GM19328 (cell line): ENCODE measurements at regions not wholly inside any gene's neighbourhood (a gene's known extent, or its start where the extent isn't known, plus 50 kb on each side); places are given as distances from the start of the nearest gene placed in this dataset.
A peak's percentile ranks its signal among the peaks of the same experiment; 100 is the strongest.

Experiments
- ATAC-seq: cut with Tn5 transposase; IDR thresholded peaks from one replicate; pipeline ENCODE4 v1.9.1; 2021; ENCODE audit warnings: mild to moderate bottlenecking, moderate library complexity; ENCODE audit not compliant: unreplicated experiment

DNA sequence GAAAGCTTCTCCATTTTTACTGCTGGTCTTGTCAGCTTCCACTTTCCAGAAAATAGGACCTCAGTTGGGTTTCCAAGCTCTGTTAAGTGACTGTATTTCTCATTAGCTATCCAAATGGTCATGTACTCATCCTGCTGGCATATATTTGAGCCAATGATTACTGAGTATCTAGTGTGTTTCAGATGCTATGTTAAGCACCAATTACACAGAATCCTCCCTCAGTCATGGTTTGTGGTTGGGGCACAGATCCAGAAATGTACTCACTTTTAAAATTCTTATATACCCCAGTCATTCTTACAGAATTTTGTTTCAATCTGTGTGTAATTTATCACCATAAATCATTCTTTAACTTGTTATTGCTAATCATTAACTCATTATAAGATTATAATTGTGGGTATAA lies 362.3 kb upstream of the MTPN start:
- no peak for ATAC-seq

DNA sequence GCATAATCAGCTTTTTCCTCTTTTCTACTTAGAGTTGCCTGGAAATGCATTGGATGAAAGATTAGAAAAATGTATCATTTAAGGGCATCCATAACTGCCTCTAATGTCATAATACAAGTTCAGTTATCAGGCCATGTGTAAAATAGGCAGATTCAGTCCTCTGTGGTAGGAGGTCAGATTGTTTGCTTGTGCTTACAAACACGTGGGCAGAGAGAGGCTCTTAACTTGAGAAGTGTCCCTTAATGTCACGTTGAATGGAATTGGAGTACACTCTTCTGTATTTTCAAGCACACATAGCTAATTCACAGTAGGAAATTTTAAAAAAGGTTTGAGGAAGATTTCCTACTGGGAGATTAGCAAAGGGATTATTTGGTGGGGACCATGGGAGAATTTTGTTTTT lies 359.8 kb upstream of the MTPN start:
- ATAC-seq: no peak

DNA sequence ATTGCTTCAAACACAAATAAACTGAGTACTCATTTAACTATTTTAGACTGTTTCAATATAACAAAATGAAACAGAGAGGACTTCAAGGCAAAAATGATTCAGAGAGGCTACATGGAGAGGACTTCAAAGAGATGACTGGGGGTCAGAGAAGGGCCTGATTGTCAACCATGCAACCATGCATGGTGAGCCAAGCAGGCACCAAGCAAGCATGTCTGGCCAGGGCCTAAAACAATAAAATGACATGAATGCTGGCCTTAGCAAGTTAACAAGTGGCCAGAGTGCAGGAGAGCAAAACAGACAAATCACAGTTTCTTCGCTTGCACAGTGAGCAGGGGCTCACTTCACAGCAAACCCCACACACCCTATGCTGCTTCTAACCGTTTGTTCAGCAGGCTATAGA lies 356.5 kb upstream of the MTPN start:
- ATAC-seq: no peak

DNA sequence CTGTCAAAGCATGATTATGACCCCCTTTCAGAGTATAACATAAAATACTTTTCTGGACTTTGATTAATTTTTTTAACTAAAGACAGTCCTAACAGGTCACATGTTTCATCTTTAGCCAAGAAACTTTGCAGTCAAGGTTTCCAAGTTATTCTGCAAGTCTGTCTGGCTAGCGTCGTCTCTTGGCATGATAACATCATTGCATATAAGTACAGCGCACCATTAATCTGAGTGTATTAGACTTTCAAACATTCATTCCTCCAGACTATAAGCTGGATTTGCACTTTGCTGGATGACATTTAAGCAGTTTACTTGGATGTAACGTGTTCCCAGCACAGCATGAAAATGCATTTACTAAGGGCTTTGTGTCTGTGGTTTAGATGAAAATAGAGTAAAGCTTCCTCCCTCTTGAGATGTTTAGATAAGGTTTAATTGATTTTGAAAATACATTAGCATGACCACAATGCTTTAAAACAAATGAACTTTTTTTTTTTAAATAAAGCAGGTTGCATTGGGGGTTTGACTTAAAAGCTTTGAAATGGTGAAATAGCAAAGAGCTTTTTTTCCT lies 349.0 kb upstream of the MTPN start:
- no peak for ATAC-seq

DNA sequence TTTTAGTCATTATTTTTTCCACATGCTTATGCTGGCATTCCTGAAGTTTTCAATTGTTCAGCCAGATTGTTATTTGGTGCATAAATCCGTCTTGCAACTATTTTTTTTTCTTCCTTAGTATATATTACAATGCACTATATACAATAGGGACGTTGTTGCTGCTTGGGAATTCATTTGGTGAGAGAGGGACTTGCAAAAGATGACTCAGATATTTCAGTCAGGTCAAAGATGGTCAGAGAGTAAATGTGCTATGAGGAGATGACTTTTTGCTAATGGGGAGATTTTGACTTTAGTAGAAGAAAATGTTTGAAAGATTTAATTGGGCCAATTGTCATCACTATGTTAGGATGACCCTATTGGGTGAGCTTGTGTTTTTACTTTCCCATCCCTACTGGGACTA lies 348.4 kb upstream of the MTPN start:
- no peak for ATAC-seq

DNA sequence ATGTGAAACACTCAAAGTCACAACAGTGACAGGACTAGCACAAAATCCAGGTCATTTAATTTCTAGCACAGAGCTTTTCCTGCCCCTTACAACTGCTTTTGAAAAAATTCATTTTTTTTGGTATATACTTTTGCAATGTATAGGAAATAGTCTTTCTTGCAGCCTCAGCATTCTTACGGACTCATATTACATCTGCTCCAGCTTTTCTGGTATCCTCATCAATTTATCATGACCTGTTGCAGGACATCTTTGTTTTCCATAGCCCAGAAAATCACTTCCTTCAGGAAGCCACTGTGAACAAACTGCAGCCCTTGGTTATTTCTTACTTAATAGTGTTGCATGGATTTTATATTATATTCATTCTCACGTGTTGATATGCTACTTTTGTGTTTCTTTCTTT lies 347.9 kb upstream of the MTPN start:
- ATAC-seq: no peak

DNA sequence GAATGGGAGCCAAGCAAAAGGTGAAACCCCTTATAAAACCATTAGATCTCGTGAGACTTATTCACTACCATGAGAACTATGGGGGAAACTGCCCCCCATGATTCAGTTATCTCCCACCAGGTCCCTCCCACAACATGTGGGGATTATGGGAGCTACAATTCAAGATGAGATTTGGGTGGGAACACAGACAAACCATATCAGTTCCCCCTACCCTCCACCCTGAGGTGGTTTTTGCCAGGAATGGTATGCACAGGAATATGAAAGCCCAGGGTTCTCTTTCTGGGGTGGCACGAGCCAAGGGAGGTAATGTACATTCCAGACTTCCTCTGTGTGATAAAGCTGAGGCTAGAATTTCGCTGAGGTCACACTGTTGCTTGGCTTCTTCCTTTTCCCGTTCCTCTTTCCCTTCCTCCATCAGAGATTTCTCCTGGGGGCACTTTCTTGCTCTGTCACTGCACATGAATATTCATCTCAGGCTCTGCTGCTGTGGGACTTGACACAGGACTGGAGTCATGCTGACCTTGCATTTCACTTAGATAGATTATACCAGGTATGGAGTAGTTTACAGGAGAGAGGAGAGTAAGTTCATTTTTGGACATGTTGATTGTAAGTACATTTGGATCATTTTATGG lies 347.0 kb upstream of the MTPN start:
- ATAC-seq: no peak

DNA sequence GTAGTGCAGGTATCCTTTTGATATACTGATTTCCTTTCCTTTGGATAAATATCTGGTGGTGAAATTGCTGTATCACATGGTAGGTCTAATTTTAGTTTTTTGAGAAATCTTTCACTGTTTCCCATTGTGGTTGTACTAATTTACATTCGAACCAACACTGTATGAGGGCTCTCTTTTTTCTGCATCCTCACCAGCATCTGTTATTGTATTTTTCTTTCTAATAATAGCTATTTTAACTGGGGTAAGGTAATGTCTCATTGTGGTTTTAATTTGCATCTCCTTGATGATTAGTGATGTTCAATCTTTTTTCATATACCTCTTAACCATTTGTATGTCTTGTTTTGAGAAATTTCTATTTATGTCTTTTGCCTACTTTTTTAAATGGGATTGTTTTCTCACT lies 335.4 kb upstream of the MTPN start:
- no peak for ATAC-seq

DNA sequence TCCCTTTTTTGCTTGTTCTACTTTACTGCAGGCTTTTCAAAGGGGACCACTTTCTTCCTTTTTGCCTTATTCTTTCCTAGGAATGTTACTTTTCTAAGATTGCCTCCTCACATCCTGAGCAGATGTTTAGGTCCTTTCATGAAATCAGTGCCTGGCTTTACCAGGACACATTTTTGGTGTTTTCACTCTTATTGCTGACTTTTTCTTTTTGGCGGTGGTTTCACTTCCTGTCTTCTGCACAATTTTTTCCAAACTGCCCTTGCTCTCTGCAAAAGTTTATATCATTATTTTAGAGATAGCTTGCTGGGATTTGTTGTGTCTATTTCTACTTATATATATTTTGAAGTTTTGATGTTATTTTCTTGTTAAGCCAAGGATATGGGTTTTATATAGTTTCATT lies 332.2 kb upstream of the MTPN start:
- ATAC-seq: no peak

DNA sequence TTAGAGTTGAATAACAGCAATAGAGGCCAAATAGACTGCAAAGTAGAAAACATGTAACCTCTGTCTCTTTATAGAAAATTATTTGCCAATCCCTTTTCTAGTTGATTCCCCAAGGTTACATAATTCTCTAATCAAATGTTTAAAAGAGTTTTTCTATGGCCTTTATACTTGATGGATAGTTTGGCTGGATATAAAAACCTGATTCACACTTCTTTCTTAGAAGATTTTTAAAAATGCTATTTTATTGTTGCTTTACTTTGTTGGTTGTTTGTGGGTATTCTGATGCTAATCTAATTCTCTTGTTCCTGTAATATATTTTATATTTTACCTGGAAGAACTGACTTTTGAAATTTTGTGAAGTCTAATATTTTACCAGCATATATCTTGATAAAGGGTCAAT lies 331.1 kb upstream of the MTPN start:
- no peak for ATAC-seq

DNA sequence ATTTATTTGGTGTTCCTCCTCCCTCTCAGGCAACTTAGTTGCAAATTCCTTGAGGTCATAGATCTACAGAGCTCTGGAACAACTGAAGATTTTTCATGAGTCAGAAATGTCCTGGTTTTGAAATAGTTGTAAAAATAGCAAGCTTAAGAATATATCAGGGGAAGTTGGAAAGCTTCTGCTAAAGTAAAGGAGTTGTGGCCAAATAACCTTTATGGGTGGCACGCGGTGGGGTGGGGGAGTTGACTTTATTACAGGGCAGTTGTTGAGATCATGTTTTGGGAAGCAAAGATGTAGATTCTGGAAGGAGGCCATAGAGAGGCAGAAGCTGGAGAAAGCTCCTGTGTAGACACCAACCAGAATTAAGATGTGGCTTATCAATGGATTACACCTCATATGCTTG lies 326.0 kb upstream of the MTPN start:
- ATAC-seq: no peak

DNA sequence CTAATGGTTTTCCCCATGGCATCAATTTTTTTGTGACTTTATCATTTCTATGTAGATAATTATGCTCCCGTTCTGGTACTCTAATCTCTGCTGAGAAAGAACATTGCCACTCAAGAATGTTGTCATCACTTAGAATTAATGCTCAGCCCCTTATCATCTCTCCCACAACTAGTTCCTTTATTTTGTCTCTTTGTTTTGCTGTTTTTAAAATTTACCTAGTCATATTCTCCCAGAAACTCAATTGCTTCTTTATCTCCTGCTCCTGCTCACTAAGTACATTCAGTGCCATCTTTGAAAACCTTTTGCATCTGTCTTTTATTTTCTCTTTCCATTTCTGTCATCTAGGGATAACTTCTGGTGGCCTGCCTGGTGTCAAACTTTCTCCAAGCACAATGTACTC lies 324.9 kb upstream of the MTPN start:
- no peak for ATAC-seq

DNA sequence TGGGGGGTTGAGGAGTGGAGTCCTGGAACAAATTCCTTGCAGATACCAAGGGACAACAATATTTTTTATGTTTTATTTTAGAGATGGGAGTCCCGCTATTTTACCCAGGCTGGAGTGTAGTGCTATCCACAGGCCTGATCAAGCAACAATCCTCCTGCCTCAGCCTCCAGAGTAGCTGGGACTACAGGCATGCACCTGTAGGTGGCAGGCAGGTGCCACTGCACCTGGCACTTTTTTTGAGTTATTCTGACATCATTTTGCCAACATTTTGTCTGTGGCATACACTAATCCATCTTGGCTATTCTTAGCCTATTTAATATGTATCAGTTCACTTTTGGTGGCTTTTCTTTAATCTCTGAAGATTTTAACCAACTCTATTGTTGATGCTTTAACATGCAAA lies 317.8 kb upstream of the MTPN start:
- ATAC-seq: no peak

DNA sequence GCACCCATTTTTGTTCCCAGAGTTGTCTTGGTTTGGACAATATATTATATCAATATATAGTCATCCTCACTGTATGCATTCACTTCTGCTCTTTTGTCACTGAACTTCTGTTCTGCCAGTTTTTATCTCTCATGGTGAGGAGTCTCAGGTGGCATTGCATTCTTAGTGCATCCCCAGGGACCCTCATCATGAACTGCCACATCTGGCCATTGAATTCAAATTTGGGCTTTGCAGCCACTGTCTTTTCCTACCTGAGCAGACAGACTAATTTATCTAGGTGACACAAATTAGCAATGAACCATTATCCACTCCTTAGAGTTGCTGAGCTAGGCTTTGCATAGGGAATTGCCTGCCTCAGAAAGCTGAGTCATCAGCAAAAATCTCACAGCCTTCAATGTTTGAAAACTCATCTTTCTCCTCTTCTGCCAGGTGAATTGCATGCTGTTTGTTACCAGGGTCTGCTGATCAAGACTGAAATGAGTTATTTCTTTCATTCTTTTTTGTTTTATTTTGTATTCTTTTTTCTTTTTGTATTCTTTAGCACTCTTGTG lies 316.8 kb upstream of the MTPN start:
- no peak for ATAC-seq

DNA sequence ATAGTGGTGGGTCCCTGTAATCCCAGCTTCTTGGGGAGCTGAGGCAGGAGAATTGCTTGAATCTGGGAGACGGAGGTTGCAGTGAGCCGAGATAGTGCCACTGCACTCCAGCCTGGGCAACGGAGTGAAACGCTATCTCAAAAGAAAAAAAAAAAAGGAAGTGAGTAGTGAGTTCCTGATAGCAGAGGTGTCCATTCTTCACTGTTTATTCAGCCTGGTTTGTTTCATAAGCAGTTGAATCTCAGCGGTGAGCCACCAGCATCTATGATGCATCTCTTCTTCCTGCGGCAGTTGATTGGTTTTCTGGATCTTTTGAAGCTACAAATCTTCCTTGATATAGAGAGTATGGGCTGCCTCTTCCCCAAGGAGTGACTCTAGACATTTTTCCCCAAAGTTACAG lies 316.1 kb upstream of the MTPN start:
- ATAC-seq: peak; percentile 85

DNA sequence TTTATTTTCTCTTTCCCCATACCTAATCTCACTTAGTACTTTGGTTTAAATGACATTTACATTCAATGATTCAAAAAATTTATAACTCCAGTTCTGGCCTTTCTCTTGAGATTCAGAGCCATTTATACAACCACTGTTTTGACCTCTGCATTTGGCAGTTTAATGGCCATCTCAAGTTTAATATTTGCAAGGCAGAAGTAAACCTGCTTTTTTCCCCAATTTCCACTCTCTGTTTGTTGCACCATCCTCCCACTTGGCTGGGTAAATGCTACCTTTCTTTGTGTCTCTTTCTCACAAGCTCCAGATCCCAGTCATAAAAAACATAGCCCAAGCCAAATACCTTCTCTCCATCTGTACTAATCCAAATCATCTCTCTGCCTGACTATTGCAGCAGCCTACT lies 315.2 kb upstream of the MTPN start:
- no peak for ATAC-seq

DNA sequence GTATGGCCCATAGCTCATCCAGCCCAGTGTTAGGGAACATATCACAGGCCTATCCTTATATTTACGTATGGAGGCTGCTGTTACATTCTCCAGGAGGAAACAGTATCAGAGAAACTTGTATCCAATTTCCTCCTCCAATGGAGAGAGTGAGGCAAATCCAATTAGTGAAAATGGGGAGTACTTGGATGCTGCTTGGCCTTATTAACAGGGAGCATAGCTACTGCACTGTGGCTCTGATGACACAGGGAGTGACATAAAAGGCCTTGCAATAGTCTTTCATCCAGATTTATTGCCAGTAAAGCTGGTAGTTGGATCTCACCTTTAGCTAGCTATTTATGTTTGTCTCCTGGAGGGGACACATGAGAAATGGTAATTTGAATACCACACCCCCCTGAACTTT lies 313.2 kb upstream of the MTPN start:
- ATAC-seq: no peak

DNA sequence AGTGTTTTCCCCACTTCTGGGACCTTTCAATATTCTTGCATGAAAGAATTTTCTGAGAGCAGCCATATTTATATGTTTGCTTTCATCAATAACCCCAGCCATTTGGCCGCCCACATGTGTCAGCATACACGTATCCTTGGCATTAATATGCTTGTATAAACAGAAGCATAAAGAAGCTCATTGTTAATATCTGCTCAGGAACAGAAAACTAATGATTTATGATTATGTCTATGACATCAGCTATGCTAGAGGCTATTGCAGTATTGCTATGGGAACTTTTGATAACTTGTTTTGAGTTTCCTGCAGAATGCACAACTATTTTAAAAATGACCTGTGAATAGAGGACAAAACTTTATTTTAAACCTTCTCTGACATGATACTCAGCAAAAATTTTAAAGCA lies 300.9 kb upstream of the MTPN start:
- ATAC-seq: no peak

DNA sequence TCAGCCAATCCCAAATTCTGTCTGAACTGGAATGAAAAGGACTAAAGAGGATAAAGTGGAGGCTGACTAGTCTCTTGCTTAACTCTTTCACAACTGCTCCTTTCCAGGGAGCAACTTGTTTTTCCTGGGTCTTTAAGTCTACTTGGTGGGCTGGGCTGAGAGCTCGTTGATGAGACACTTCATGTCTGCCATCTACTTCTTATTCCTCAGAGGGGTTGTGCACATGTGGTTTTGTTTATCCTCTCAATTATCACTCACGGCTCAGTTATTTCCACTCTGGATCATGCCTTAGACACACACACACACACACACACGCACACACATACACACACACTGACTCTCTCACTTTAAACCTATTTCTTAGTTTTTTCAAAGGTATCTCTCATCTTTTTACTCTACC lies 298.6 kb upstream of the MTPN start:
- no peak for ATAC-seq

DNA sequence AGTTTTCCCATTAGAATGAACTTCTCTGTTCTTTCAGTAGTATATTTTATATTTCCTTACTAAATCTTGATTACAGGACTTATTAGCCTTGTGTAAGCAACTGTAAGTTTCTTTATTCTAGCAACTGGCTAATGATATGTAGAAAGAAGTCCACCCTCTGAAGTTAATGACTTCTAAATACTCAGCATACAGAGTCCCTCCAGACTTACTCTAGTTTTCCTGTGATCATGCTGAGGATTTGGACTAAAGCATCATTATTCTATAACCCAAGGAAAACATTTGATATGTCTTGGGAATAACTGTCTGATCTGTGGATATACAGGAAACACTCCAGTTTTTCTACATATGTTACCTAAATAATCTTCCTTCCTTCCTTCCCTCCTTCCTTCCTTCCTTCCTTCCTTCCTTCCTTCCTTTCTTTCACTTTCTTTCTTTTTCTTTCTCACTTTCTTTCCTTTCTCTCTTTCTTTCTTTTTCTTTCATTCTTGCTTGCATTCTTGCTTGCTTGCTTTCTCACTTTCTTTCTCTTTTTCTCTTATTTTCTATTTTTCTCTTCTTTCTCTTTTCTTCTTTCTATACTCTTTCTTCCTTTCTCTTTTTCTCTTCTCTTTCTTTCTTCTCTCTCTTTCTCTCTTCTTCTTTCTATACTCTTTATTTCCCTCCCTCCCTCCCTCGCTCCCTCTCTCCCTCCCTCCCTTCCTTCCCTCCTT lies 297.6 kb upstream of the MTPN start:
- ATAC-seq: no peak

DNA sequence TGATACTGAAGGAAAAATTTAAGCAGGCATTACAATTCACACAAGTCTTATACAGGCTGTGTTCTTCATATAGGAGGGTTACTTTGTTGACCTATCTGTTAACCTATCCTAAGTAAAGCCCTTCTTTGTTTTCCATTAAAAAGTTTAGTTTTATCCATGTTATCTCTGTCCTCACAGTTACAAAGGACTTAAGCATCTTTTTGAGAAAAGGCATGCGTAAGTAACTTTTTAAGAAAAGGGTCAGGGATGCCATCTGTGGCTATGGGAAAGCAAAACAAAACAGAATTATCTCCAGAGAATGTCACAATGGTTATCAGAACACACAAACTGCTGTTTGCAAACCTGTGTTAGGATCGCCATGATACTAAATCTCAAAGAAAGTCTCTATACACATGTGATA lies 295.8 kb upstream of the MTPN start:
- no peak for ATAC-seq

DNA sequence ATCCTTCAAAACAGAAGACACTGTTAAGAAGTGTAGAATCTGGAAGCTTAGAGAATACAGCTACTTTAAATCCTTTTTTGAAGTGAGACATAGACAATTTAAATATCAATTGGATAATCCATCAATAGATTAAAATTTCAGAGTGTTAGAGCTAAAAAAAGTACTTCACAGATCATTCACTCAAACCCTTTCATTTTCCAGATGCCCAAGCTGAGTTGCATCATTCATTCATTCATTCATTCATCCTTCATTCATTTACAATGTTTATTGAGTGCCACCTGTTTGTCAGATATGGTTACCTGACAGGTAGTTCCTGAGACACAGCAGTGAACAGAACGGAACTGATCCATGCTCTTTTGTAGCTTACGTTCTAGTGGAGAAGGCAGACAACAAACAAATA lies 290.7 kb upstream of the MTPN start:
- ATAC-seq: no peak
